M059J (cell line): ENCODE measurements at regions not wholly inside any gene's neighbourhood (a gene's known extent, or its start where the extent isn't known, plus 50 kb on each side); places are given as distances from the start of the nearest gene placed in this dataset.
"Not testable (repeated sequence)": the region's sequence is repeated elsewhere in the genome, so short reads cannot be mapped to it uniquely, and the experiment has no call there.

Source experiments
- DNase-seq: peaks from one replicate; pipeline ENCODE4 v3.0.0-alpha.2; 2012; ENCODE audit warnings: low read depth

- no peak for DNase-seq
Measured at GRCh38 chr14:25322784-25323183, 272.8 kb upstream of the STXBP6 start.

- DNase-seq: not testable (repeated sequence)
Measured at GRCh38 chr14:25316007-25316406, 266.1 kb upstream of the STXBP6 start.

- DNase-seq: no peak
Measured at GRCh38 chr14:25308244-25308643, 258.3 kb upstream of the STXBP6 start.

- no peak for DNase-seq
Measured at GRCh38 chr14:25303934-25304333, 254.0 kb upstream of the STXBP6 start.

GRCh38 chr14:25298238-25298637, 248.3 kb upstream of the STXBP6 start:
- DNase-seq: no peak

GRCh38 chr14:25290154-25290553, 240.2 kb upstream of the STXBP6 start:
- not testable (repeated sequence) for DNase-seq

- DNase-seq: no peak
Measured at GRCh38 chr14:25274529-25274928, 224.6 kb upstream of the STXBP6 start.

GRCh38 chr14:25267186-25267585, 217.2 kb upstream of the STXBP6 start:
- DNase-seq: no peak

GRCh38 chr14:25259470-25259869, 209.5 kb upstream of the STXBP6 start:
- no peak for DNase-seq

- DNase-seq: no peak
Measured at GRCh38 chr14:25252793-25253192, 202.8 kb upstream of the STXBP6 start.

- no peak for DNase-seq
Measured at GRCh38 chr14:25250516-25250915, 200.6 kb upstream of the STXBP6 start.

GRCh38 chr14:25247609-25248008, 197.7 kb upstream of the STXBP6 start:
- no peak for DNase-seq

GRCh38 chr14:25246751-25247150, 196.8 kb upstream of the STXBP6 start:
- no peak for DNase-seq

GRCh38 chr14:25239170-25239569, 189.2 kb upstream of the STXBP6 start:
- DNase-seq: no peak

- no peak for DNase-seq
Measured at GRCh38 chr14:25237845-25238244, 187.9 kb upstream of the STXBP6 start.

- DNase-seq: no peak
Measured at GRCh38 chr14:25233613-25234012, 183.7 kb upstream of the STXBP6 start.

- DNase-seq: no peak
Measured at GRCh38 chr14:25231004-25231403, 181.1 kb upstream of the STXBP6 start.

GRCh38 chr14:25226214-25226613, 176.3 kb upstream of the STXBP6 start:
- no peak for DNase-seq

- DNase-seq: no peak
Measured at GRCh38 chr14:25222256-25222655, 172.3 kb upstream of the STXBP6 start.

GRCh38 chr14:25220514-25220913, 170.6 kb upstream of the STXBP6 start:
- DNase-seq: no peak

- DNase-seq: no peak
Measured at GRCh38 chr14:25215607-25216006, 165.7 kb upstream of the STXBP6 start.

GRCh38 chr14:25197885-25198284, 147.9 kb upstream of the STXBP6 start:
- no peak for DNase-seq

GRCh38 chr14:25180221-25180620, 130.3 kb upstream of the STXBP6 start:
- no peak for DNase-seq

GRCh38 chr14:25178255-25178654, 128.3 kb upstream of the STXBP6 start:
- DNase-seq: no peak
